Hematopoietic multipotent progenitor cell treated with erythropoietin and hydrocortisone succinate and interleukin-3 and kit ligand, for 4 days (in vitro differentiated cells): ENCODE measurements at regions not wholly inside any gene's neighbourhood (a gene's known extent, or its start where the extent isn't known, plus 50 kb on each side); places are given as distances from the start of the nearest gene placed in this dataset.

Source experiments
- DNase-seq: peaks from one replicate; pipeline ENCODE4 v3.0.0-alpha.2; 2015

DNA sequence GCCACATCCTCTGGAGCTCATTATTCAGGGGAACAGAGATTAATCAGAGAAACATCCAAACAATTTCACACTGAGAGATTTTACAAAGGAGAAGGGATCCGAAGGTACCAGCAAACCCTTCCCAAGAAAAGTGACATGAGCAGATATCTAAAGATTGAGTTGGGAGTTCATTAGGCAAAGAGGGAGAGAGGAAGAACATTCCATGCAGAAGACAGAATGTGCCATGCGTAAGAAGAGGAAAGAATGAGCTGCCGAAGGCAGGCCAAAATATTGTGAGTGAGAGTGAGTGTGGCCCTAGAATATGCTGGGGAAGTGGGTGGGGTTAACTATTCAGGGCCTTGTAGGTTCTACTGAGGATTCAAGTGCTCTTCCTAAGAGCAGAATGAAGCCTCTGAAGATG, 50.0 kb upstream of the LYVE1 start:
- no peak for DNase-seq
